Rectal smooth muscle tissue (tissue), 1 donor: ENCODE measurements at regions not wholly inside any gene's neighbourhood (a gene's known extent, or its start where the extent isn't known, plus 50 kb on each side); places are given as distances from the start of the nearest gene placed in this dataset.

Experiments
- H3K27ac ChIP-seq: one replicate; pipeline ENCODE4 v1.7.0; 2013; ENCODE audit warnings: low read depth, low read length, inconsistent platforms
- H3K27me3 ChIP-seq: one replicate; pipeline ENCODE4 v1.7.0; 2013; ENCODE audit warnings: low read length; ENCODE audit not compliant: control insufficient read depth, insufficient read depth
- H3K36me3 ChIP-seq: one replicate; pipeline ENCODE4 v1.7.0; 2013; ENCODE audit warnings: low read length; ENCODE audit not compliant: control insufficient read depth, insufficient read depth
- H3K4me1 ChIP-seq: one replicate; pipeline ENCODE4 v1.7.0; 2013; ENCODE audit warnings: low read length; ENCODE audit not compliant: control insufficient read depth, insufficient read depth
- H3K4me3 ChIP-seq: one replicate; pipeline ENCODE4 v1.7.0; 2013; ENCODE audit warnings: low read length
- H3K9ac ChIP-seq: one replicate; pipeline ENCODE4 v1.7.0; 2013; ENCODE audit warnings: low read length

DNA sequence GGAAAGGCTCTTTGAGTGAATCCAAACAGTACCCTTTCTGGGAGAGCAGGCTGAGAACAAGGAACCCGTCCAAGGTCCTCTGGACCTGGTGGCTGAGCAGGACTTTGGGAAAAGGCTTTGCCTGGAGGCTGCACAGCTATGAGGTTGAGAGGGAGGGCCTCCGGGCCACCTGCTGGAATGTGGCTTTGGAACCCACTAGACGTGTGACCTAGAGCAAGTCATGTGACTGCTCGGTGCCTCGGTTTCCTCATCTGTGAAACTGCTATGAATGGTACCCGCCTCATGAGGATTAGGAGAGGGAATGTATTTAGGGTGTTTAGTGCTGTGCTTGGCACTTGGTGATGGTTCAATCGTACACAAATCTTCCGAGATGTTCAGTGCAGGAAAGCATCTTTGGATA lies 50.4 kb downstream of the HAPSTR1 start:
- H3K27ac ChIP-seq: no peak overlapping the region
- no peaks in the 10 kb centered on the region for H3K36me3 ChIP-seq
- H3K4me1 ChIP-seq: no peaks in the 10 kb centered on the region
- H3K4me3 ChIP-seq: no peak overlapping the region
- H3K27me3 ChIP-seq: no peaks in the 10 kb centered on the region
- H3K9ac ChIP-seq: no peak overlapping the region

- H3K4me1 ChIP-seq: no peaks in the 10 kb centered on the region
- H3K36me3 ChIP-seq: no peaks in the 10 kb centered on the region
- H3K9ac ChIP-seq: no peak overlapping the region
- no peak overlapping the region for H3K27ac ChIP-seq
- H3K27me3 ChIP-seq: no peaks in the 10 kb centered on the region
- H3K4me3 ChIP-seq: no peak overlapping the region
Observed at GRCh38 chr16:9144106-9144505, 52.7 kb downstream of the HAPSTR1 start.

GRCh38 chr16:9148374-9149015 lies 57.1 kb downstream of the HAPSTR1 start:
- H3K4me1 ChIP-seq: no peaks in the 10 kb centered on the region
- no peak overlapping the region for H3K4me3 ChIP-seq
- no peaks in the 10 kb centered on the region for H3K36me3 ChIP-seq
- no peak overlapping the region for H3K27ac ChIP-seq
- H3K9ac ChIP-seq: no peak overlapping the region
- H3K27me3 ChIP-seq: no peaks in the 10 kb centered on the region

- no peaks in the 10 kb centered on the region for H3K4me1 ChIP-seq
- no peak overlapping the region for H3K27ac ChIP-seq
- no peak overlapping the region for H3K4me3 ChIP-seq
- peaks cover 4% of the 10 kb centered on the region for H3K27me3 ChIP-seq
- no peak overlapping the region for H3K9ac ChIP-seq
- no peaks in the 10 kb centered on the region for H3K36me3 ChIP-seq
Observed at GRCh38 chr16:9151074-9151473, 59.6 kb downstream of the HAPSTR1 start.

DNA sequence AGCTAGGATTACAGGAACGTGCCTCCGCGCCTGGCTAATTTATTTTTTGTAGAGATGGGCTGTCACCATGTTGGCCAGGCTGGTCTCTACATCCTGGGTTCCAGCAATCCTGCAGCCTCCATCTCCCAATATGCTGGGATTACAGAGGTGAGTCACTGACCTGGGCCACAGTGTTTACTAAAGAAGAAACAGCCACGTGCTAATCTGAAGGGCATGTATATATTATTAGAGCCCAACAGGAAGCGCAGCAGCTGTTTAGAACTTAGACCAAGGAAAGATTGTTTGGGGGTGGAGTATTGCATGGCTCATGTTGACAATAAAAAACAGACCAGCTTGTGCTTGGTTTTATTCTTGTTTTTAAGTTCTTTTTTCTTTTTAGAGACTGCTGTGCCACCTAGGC lies 60.2 kb downstream of the HAPSTR1 start:
- Histone ChIP-seq H3K4me1 (no peaks in the 10 kb centered on the region), H3K27me3 (peaks cover 4% of the 10 kb centered on the region), H3K9ac (no peak overlapping the region), H3K27ac (no peak overlapping the region), H3K36me3 (no peaks in the 10 kb centered on the region), H3K4me3 (no peak overlapping the region)

GRCh38 chr16:9152649-9153501 lies 61.4 kb downstream of the HAPSTR1 start:
- Histone ChIP-seq H3K9ac (no peak overlapping the region), H3K4me1 (no peaks in the 10 kb centered on the region), H3K27me3 (peaks cover 4% of the 10 kb centered on the region), H3K27ac (no peak overlapping the region), H3K36me3 (no peaks in the 10 kb centered on the region), H3K4me3 (no peak overlapping the region)

- peaks cover 4% of the 10 kb centered on the region for H3K27me3 ChIP-seq
- H3K9ac ChIP-seq: no peak overlapping the region
- no peak overlapping the region for H3K4me3 ChIP-seq
- H3K36me3 ChIP-seq: no peaks in the 10 kb centered on the region
- no peaks in the 10 kb centered on the region for H3K4me1 ChIP-seq
- H3K27ac ChIP-seq: no peak overlapping the region
Observed at GRCh38 chr16:9153502-9153864, 62.0 kb downstream of the HAPSTR1 start.

DNA sequence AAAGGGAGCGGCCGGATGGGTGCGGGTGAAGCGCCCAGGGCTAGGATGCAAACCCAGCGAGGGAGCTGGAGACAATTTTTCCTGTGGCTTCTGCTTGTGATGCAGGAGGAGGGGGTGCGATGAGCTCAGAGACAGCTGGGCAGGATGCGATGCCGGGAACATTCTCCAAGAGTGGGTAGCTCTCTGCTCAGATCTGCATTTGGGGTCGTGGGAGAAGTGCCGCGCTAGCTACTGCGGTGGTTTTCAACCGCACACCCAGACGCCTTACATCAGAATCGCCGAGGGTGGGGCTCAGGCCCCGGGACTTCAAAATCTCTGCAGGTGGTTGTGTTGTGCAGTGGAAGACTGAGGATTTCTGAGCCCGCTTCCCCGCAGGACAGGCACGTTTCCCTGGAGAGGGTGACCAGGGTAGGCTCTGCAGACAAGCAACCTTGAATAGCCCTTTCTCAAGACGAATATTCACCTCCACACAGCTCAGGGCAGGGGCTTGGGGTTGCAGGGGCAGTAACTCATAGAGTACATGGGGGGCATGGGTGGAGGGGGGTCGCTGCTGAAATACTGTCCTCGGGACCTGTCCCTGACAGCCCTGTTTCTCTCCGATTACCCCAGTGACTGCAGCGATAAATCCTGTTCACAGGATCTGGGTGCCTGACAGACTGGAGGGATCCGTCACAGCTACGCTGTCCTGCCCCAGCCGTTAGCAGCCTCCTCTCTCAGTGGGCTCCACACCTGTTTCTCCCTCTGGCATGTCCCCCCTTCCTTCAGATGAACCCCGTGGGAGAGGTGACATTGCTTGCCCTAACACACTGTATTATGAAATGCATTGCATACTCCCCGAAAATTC lies 63.3 kb downstream of the HAPSTR1 start:
- Histone ChIP-seq H3K9ac (no peak overlapping the region), H3K27me3 (peaks cover 4% of the 10 kb centered on the region), H3K27ac (no peak overlapping the region), H3K4me1 (no peaks in the 10 kb centered on the region), H3K36me3 (no peaks in the 10 kb centered on the region), H3K4me3 (no peak overlapping the region)

GRCh38 chr16:9155871-9156270 lies 64.4 kb downstream of the HAPSTR1 start:
- Histone ChIP-seq H3K9ac (no peak overlapping the region), H3K27me3 (peaks cover 4% of the 10 kb centered on the region), H3K27ac (no peak overlapping the region), H3K4me1 (no peaks in the 10 kb centered on the region), H3K36me3 (no peaks in the 10 kb centered on the region), H3K4me3 (no peak overlapping the region)

- Histone ChIP-seq H3K36me3 (no peaks in the 10 kb centered on the region), H3K4me1 (no peaks in the 10 kb centered on the region), H3K9ac (no peak overlapping the region), H3K27me3 (no peaks in the 10 kb centered on the region), H3K4me3 (no peak overlapping the region), H3K27ac (no peak overlapping the region)
Observed at GRCh38 chr16:9159839-9160550, 68.6 kb downstream of the HAPSTR1 start.

- no peak overlapping the region for H3K4me3 ChIP-seq
- H3K27me3 ChIP-seq: no peaks in the 10 kb centered on the region
- H3K27ac ChIP-seq: no peak overlapping the region
- no peaks in the 10 kb centered on the region for H3K36me3 ChIP-seq
- no peaks in the 10 kb centered on the region for H3K4me1 ChIP-seq
- H3K9ac ChIP-seq: no peak overlapping the region
Observed at GRCh38 chr16:9160551-9160911, 69.1 kb downstream of the HAPSTR1 start.

DNA sequence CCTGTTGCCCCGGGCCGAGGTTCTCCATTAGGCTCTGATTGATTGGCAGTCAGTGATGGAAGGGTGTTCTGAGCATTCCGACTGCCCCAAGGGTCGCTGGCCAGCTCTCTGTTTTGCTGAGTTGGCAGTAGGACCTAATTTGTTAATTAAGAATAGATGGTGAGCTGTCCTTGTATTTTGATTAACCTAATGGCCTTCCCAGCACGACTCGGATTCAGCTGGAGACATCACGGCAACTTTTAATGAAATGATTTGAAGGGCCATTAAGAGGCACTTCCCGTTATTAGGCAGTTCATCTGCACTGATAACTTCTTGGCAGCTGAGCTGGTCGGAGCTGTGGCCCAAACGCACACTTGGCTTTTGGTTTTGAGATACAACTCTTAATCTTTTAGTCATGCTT lies 74.2 kb downstream of the HAPSTR1 start:
- Histone ChIP-seq H3K27ac (no peak overlapping the region), H3K36me3 (no peaks in the 10 kb centered on the region), H3K27me3 (no peaks in the 10 kb centered on the region), H3K4me1 (no peaks in the 10 kb centered on the region), H3K9ac (no peak overlapping the region), H3K4me3 (no peak overlapping the region)
